ENCODE measurements at regions not wholly inside any gene's neighbourhood (a gene's known extent, or its start where the extent isn't known, plus 50 kb on each side); places are given as distances from the start of the nearest gene placed in this dataset.

DNA sequence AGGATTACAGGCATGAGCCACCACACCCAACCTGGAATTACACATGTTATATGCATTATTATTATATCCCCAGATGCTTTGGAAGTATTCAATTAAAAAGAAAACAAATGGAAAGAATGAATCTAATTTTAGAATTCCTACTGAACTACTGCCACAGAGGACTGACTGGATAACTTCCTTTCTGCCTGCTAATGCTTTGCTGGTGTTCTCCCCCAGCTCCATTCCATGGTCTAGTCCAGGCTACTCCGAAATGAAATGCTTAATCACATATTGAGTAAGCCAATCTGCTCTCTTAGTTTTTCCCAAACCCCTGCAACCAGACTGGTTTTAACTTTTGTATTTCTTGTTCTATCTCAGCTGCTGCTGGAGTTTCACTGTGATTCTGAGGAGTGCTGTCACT is 519.1 kb downstream of the SOX11 start:
- H3K4me3 ChIP-seq (ENCODE audit: low read depth, low read length), result no peak overlapping the region
- TF ChIP-seq POLR2A (IDR thresholded peaks at IDR 0.05; ENCODE audit: extremely low read depth, insufficient read length) (no peak), MAX (IDR thresholded peaks at IDR 0.05; ENCODE audit: low read depth, low read length) (no peak), MYC (IDR thresholded peaks at IDR 0.05; ENCODE audit: low read depth, low read length) (no peak)
- TF ChIP-seq, protein P1, sequence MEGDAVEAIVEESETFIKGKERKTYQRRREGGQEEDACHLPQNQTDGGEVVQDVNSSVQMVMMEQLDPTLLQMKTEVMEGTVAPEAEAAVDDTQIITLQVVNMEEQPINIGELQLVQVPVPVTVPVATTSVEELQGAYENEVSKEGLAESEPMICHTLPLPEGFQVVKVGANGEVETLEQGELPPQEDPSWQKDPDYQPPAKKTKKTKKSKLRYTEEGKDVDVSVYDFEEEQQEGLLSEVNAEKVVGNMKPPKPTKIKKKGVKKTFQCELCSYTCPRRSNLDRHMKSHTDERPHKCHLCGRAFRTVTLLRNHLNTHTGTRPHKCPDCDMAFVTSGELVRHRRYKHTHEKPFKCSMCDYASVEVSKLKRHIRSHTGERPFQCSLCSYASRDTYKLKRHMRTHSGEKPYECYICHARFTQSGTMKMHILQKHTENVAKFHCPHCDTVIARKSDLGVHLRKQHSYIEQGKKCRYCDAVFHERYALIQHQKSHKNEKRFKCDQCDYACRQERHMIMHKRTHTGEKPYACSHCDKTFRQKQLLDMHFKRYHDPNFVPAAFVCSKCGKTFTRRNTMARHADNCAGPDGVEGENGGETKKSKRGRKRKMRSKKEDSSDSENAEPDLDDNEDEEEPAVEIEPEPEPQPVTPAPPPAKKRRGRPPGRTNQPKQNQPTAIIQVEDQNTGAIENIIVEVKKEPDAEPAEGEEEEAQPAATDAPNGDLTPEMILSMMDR (IDR thresholded peaks at IDR 0.05; ENCODE audit: low read depth, low read length), result no peak
- no peak for DNase-seq (ENCODE audit: low read depth)

GRCh38 chr2:6212491-6212890 is 520.3 kb downstream of the SOX11 start:
- TF ChIP-seq, protein P1 (IDR thresholded peaks at IDR 0.05; ENCODE audit: low read depth, low read length), result no peak
- TF ChIP-seq MAX (IDR thresholded peaks at IDR 0.05; ENCODE audit: low read depth, low read length) (no peak), POLR2A (IDR thresholded peaks at IDR 0.05; ENCODE audit: extremely low read depth, insufficient read length) (no peak), MYC (IDR thresholded peaks at IDR 0.05; ENCODE audit: low read depth, low read length) (no peak)
- H3K4me3 ChIP-seq (ENCODE audit: low read depth, low read length), result no peak overlapping the region
- DNase-seq (ENCODE audit: low read depth), result no peak

- no peak for TF ChIP-seq POLR2A (IDR thresholded peaks at IDR 0.05; ENCODE audit: extremely low read depth, insufficient read length)
- TF ChIP-seq MAX (IDR thresholded peaks at IDR 0.05; ENCODE audit: low read depth, low read length), result no peak
- DNase-seq (ENCODE audit: low read depth), result no peak
- no peak overlapping the region for H3K4me3 ChIP-seq (ENCODE audit: low read depth, low read length)
These were observed 521.0 kb downstream of the SOX11 start for GRCh38 chr2:6213056-6213780.

- TF ChIP-seq MAX (IDR thresholded peaks at IDR 0.05; ENCODE audit: low read depth, low read length) (no peak), MYC (IDR thresholded peaks at IDR 0.05; ENCODE audit: low read depth, low read length) (no peak), POLR2A (IDR thresholded peaks at IDR 0.05; ENCODE audit: extremely low read depth, insufficient read length) (no peak)
- TF ChIP-seq, protein P1 (IDR thresholded peaks at IDR 0.05; ENCODE audit: low read depth, low read length), result no peak
- H3K4me3 ChIP-seq (ENCODE audit: low read depth, low read length), result no peak overlapping the region
- no peak for DNase-seq (ENCODE audit: low read depth)
These were observed 522.3 kb downstream of the SOX11 start for GRCh38 chr2:6214471-6214870.

- TF ChIP-seq, protein P1 (IDR thresholded peaks at IDR 0.05; ENCODE audit: low read depth, low read length), result no peak
- TF ChIP-seq MAX (IDR thresholded peaks at IDR 0.05; ENCODE audit: low read depth, low read length) (no peak), POLR2A (IDR thresholded peaks at IDR 0.05; ENCODE audit: extremely low read depth, insufficient read length) (no peak), MYC (IDR thresholded peaks at IDR 0.05; ENCODE audit: low read depth, low read length) (no peak)
- H3K4me3 ChIP-seq (ENCODE audit: low read depth, low read length), result no peak overlapping the region
- DNase-seq (ENCODE audit: low read depth), result no peak
These were observed 522.9 kb downstream of the SOX11 start for GRCh38 chr2:6215053-6215452.

- TF ChIP-seq POLR2A (IDR thresholded peaks at IDR 0.05; ENCODE audit: extremely low read depth, insufficient read length) (no peak), MYC (IDR thresholded peaks at IDR 0.05; ENCODE audit: low read depth, low read length) (no peak), MAX (IDR thresholded peaks at IDR 0.05; ENCODE audit: low read depth, low read length) (no peak)
- TF ChIP-seq, protein P1 (IDR thresholded peaks at IDR 0.05; ENCODE audit: low read depth, low read length), result no peak
- DNase-seq (ENCODE audit: low read depth), result no peak
- H3K4me3 ChIP-seq (ENCODE audit: low read depth, low read length), result no peak overlapping the region
These were observed 524.0 kb downstream of the SOX11 start for GRCh38 chr2:6216234-6216633.
